DMS53 (cell line): ENCODE measurements at regions not wholly inside any gene's neighbourhood (a gene's known extent, or its start where the extent isn't known, plus 50 kb on each side); places are given as distances from the start of the nearest gene placed in this dataset.
"Not testable (repeated sequence)": the region's sequence is repeated elsewhere in the genome, so short reads cannot be mapped to it uniquely, and the experiment has no call there.

Experiments
- DNase-seq: peaks from one replicate; lab custom pipeline; 2025; lab: John Stamatoyannopoulos, UW

GRCh38 chr3:116512281-116512680 is 67.0 kb upstream of the LSAMP start:
- no peak for DNase-seq

GRCh38 chr3:116512931-116513330 is 67.6 kb upstream of the LSAMP start:
- DNase-seq: no peak

GRCh38 chr3:116515973-116516372 is 70.7 kb upstream of the LSAMP start:
- no peak for DNase-seq

- DNase-seq: peak; percentile 71
These were observed 72.0 kb upstream of the LSAMP start for GRCh38 chr3:116517308-116517707.

- not testable (repeated sequence) for DNase-seq
These were observed 73.8 kb upstream of the LSAMP start for GRCh38 chr3:116519101-116519500.

GRCh38 chr3:116519823-116520222 is 74.5 kb upstream of the LSAMP start:
- not testable (repeated sequence) for DNase-seq

- no peak for DNase-seq
These were observed 79.3 kb upstream of the LSAMP start for GRCh38 chr3:116524453-116525210.

- DNase-seq: no peak
These were observed 107.0 kb upstream of the LSAMP start for GRCh38 chr3:116552246-116552645.

- DNase-seq: no peak
These were observed 108.1 kb upstream of the LSAMP start for GRCh38 chr3:116553355-116553754.

GRCh38 chr3:116561529-116561928 is 116.2 kb upstream of the LSAMP start:
- no peak for DNase-seq

GRCh38 chr3:116563351-116563750 is 118.1 kb upstream of the LSAMP start:
- peak; percentile 29 for DNase-seq

GRCh38 chr3:116566478-116566960 is 121.2 kb upstream of the LSAMP start:
- DNase-seq: no peak

GRCh38 chr3:116569611-116570010 is 124.3 kb upstream of the LSAMP start:
- peak; percentile 66 for DNase-seq

- peak; percentile 4 for DNase-seq
These were observed 129.7 kb upstream of the TUSC7 start for GRCh38 chr3:116579840-116580239.

GRCh38 chr3:116586285-116586944 is 123.2 kb upstream of the TUSC7 start:
- DNase-seq: no peak

GRCh38 chr3:116591236-116591635 is 118.3 kb upstream of the TUSC7 start:
- no peak for DNase-seq

GRCh38 chr3:116601206-116601605 is 108.4 kb upstream of the TUSC7 start:
- DNase-seq: peak; percentile 1

- no peak for DNase-seq
These were observed 102.4 kb upstream of the TUSC7 start for GRCh38 chr3:116607205-116607604.

GRCh38 chr3:116610124-116610523 is 99.5 kb upstream of the TUSC7 start:
- DNase-seq: no peak

- peak; percentile 48 for DNase-seq
These were observed 94.7 kb upstream of the TUSC7 start for GRCh38 chr3:116614795-116615362.

GRCh38 chr3:116618138-116618537 is 91.4 kb upstream of the TUSC7 start:
- DNase-seq: no peak

- no peak for DNase-seq
These were observed 90.6 kb upstream of the TUSC7 start for GRCh38 chr3:116618930-116619329.

- no peak for DNase-seq
These were observed 79.1 kb upstream of the TUSC7 start for GRCh38 chr3:116630494-116630893.
